Activated CD4-positive, alpha-beta memory T cell treated with anti-CD3 and anti-CD28 coated beads, Interleukin-2, amount 10 ng/mL, durations not matched to agents 7 days and 5 days (primary cell): ENCODE measurements at regions not wholly inside any gene's neighbourhood (a gene's known extent, or its start where the extent isn't known, plus 50 kb on each side); places are given as distances from the start of the nearest gene placed in this dataset.

Experiments used
- CTCF ChIA-PET: fragments of 350-600 bp; sonication (Branson Sonifier 250); formaldehyde crosslinking; loops from one replicate; lab custom pipeline; 2021; ENCODE audit warnings: antibody characterized with exemption, inconsistent platforms; lab: Charles Lee
- POLR2A ChIA-PET: fragments of 350-600 bp; sonication (Branson Sonifier 250); formaldehyde crosslinking; loops from one replicate; lab custom pipeline; 2021; ENCODE audit warnings: antibody characterized with exemption; lab: Charles Lee
- DNase-seq: peaks from one replicate; pipeline ENCODE4 v3.0.0-alpha.2; 2020
- H3K27ac Mint-ChIP-seq: one replicate; pipeline ENCODE4 v1.8.0; 2021; ENCODE audit warnings: mild to moderate bottlenecking, mixed read lengths
- H3K27me3 Mint-ChIP-seq: one replicate; pipeline ENCODE4 v1.8.0; 2021; ENCODE audit warnings: mixed read lengths
- H3K36me3 Mint-ChIP-seq: one replicate; pipeline ENCODE4 v1.8.0; 2021; ENCODE audit warnings: low read depth, mixed read lengths
- H3K4me1 Mint-ChIP-seq: one replicate; pipeline ENCODE4 v1.8.0; 2021; ENCODE audit warnings: mixed read lengths
- H3K4me3 Mint-ChIP-seq: one replicate; pipeline ENCODE4 v1.8.0; 2021; ENCODE audit warnings: mild to moderate bottlenecking, mixed read lengths
- H3K9me3 Mint-ChIP-seq: one replicate; pipeline ENCODE4 v1.8.0; 2021; ENCODE audit warnings: mixed read lengths

DNA sequence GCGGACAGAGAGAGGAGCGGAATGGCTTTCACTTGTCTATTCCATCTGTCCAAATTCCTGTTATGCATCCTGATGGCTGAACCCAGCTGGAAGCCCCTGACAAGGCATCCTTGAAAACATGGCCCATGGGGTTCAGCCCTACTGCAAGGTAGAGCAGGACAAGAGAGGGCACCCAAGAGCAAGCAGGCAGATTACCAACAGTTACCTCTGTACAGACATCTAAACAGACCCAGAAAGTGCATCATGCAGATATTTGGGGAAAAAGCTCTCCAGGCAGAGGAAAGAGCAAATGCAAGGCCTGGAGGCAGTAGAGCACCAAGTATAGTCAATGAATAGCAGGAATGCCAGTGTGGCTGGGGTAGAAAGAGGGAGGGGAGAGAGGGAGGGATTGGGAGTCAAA lies 407.5 kb downstream of the PCNX1 start:
- H3K27ac Mint-ChIP-seq: no peak overlapping the region

DNA sequence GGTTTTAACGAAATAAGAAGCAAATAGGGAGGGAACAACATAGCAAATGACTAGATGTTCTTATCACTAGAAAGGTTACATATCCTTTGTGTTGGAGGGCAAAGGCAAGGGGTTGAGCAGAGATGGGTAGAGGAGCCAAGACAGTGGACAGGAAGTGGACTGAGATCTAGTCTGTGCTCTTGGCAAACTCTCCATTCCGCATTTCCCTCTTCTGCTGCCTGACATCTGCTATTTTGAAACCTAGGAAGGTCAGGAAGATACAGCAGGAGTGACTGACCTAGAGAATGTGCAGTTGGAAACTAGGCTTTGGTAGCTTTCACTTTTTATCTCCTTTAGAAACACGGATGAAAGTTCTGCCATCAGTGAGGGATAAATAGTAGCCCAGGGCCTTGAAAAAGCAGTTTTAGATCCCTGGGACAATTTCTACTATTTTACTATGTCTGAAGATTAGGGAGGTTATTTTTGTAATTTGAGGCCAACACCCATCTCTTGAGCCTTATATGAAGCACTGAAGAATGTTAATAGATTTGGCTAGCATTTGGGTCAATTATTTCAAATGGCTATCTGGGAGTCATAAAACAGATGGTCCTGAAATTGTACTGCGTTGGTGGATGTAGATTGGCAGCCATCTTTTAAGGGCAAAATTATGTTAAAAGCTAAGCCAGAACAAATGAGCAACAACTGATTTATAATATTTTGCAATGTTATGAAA lies 410.3 kb downstream of the PCNX1 start:
- Mint-ChIP-seq H3K4me1 (peaks cover 20% of the 10 kb centered on the region), H3K36me3 (peaks cover 6% of the 10 kb centered on the region), H3K9me3 (peaks cover 7% of the 10 kb centered on the region), H3K27ac (no peak overlapping the region), H3K27me3 (peaks cover 7% of the 10 kb centered on the region), H3K4me3 (no peak overlapping the region)
- ChIA-PET POLR2A (no interaction called here), CTCF (no interaction called here)
- DNase-seq: no peak

More for the DNA sequence above, 407.5 kb downstream of the PCNX1 start:
- CTCF ChIA-PET: no interaction called here
- POLR2A ChIA-PET: no interaction called here
- Mint-ChIP-seq H3K4me3 (no peak overlapping the region), H3K9me3 (peaks cover 7% of the 10 kb centered on the region), H3K4me1 (peaks cover 9% of the 10 kb centered on the region), H3K36me3 (peaks cover 3% of the 10 kb centered on the region), H3K27me3 (peaks cover 7% of the 10 kb centered on the region)
- no peak for DNase-seq

DNA sequence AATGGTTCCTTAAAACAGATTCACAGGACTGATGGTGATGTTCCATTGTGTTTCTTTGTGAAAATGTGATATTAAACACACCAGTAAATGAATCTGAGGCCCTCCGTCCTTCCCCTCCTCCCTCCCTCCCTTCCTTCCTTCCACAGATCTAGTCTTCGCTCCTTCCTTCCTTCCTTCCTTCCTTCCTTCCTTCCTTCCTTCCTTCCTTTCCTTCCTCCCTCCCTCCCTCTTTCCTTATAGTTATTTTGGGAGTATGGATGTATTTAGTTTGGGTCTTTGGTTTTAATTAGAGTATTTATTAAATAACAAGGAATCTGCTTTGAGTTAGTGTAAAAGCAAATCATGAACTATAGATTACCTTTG lies 410.8 kb downstream of the PCNX1 start:
- POLR2A ChIA-PET: no interaction called here
- Mint-ChIP-seq H3K4me1 (peaks cover 26% of the 10 kb centered on the region), H3K4me3 (no peak overlapping the region), H3K36me3 (peaks cover 8% of the 10 kb centered on the region), H3K27ac (no peak overlapping the region), H3K27me3 (peaks cover 7% of the 10 kb centered on the region), H3K9me3 (peaks cover 7% of the 10 kb centered on the region)
- CTCF ChIA-PET: interaction anchor here (0.6 kb wide), 1 partner anchor 176 kb away, joined by 3 read pairs; no protein-coding TSS in a partner anchor
- DNase-seq: no peak

DNA sequence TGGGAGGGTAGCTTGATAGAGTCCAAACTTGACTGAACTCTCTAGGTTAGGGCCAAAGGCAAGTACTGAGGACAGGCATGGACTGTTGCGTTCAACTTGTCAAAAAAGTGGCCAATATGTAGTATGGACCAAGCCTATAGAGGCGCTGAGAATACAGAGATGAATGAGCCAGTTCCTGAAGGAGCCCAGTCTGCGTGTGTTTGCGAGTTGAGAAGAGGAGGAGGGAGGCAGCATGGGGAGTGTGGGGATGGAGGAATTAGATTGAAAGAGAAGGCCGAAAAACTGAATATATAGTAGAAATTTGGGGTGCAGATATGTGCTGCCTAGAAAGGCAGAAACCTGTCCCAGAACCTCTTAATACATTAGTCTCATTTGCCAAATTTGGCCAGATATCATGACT lies 412.4 kb downstream of the PCNX1 start:
- H3K36me3 Mint-ChIP-seq: peaks cover 14% of the 10 kb centered on the region
- no peak for DNase-seq
- H3K4me1 Mint-ChIP-seq: peaks cover 40% of the 10 kb centered on the region
- CTCF ChIA-PET: no interaction called here
- H3K4me3 Mint-ChIP-seq: peak overlapping the region; percentile 87
- POLR2A ChIA-PET: interaction anchor here (0.6 to 3.9 kb wide), 8 partner anchors 74 to 383 kb away, joined by 3 to 86 read pairs (median 4); no protein-coding TSS in a partner anchor
- peaks cover 4% of the 10 kb centered on the region for H3K27me3 Mint-ChIP-seq
- peaks cover 2% of the 10 kb centered on the region for H3K9me3 Mint-ChIP-seq
- H3K27ac Mint-ChIP-seq: peak overlapping the region; percentile 59

DNA sequence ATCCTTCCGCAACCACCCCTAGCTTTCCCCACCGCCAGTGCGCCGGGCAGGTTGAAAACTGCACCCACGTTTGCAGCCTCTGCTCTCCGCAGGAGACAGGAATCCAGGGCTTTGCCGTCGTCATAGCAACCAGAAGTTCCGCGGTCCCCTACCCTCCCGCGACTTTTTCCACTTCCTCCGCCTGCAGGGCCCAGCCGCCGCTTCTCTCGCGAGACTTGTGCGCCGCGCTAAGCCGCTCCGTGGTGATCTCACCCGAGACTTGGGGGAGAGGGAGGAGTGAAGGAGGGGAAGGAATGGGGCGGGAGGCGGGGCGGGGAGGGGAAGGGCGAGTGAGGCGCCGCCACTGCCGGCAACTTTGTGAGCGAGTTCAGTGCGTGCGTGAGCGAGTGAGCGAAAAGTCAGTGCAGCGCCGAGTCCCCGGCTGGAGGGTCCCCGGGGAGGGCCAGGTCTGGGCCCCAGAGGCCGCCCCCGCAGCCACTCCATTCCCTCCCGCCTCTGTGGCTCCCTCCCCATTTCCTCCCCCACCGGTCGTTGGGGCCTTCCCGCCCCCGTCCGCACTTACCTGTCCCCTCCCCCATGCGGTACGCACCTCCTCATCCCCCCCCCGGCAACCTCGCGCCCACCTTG lies 413.0 kb downstream of the PCNX1 start, which contains the start of gene SIPA1L1:
TSS of gene SIPA1L1 (plus strand) at position 370 of the 627 bp plus-strand sequence.
- ChIA-PET POLR2A (interaction anchor here (0.6 to 7.9 kb wide), 20 partner anchors 16 to 410 kb away, joined by 3 to 86 read pairs (median 4); no protein-coding TSS in a partner anchor), CTCF (interaction anchor here (2.5 kb wide), 1 partner anchor 179 kb away, joined by 25 read pairs; no protein-coding TSS in a partner anchor)
- peaks cover 45% of the 10 kb centered on the region for H3K4me1 Mint-ChIP-seq

DNA sequence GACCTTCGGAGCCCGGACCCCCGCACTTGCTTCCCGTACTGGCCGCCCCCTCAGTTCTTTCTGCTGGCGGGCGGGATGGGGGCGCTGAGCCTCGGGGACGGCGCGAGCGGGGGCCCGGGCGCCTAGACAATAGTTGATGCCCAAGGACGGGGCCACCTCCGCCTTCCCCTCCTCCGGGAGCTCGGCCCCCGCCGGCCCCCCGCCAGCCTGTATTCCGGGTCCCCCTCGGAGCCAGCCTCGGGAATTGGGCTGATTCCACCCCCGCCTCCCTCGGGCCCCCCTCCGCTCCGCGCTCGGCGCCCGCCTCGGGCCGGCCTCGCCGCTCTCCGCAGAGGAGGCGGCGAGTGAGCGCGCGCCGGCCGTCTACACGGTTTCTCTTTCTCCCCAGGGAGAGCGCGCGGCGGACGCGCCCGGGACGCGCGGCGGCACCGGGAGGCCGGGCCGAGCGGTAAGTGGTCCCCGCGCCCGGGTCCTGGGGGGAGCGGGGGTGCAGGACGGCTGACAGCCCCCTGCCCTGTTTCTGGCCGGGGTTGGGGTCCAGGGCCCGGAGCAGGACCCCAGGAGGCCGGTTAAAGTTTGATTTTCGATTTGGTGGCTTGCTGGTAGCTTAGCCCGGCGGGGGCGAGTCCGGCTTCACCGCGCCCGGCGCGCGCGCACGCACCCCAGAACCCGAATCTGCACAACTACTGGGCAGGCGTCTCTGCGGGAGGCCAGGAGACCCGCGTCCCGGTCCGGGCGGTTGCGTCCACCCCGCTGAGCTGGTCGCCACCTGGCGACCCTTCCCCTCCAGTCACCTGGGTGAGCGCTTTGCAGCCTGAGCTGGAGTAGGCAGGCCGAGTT lies 413.7 kb downstream of the PCNX1 start:
- H3K27ac Mint-ChIP-seq: peak overlapping the region; percentile 82
- peak overlapping the region; percentile 87 for H3K4me3 Mint-ChIP-seq
- ChIA-PET POLR2A (interaction anchor here (0.6 to 7.9 kb wide), 45 partner anchors 10 to 1081 kb away, joined by 3 to 86 read pairs (median 4); no protein-coding TSS in a partner anchor), CTCF (interaction anchor here (0.6 to 6.4 kb wide), 13 partner anchors 9 to 534 kb away, joined by 3 to 74 read pairs (median 5); no protein-coding TSS in a partner anchor)
- DNase-seq: peak; percentile 69
- peaks cover 2% of the 10 kb centered on the region for H3K27me3 Mint-ChIP-seq
- no peaks in the 10 kb centered on the region for H3K9me3 Mint-ChIP-seq
- H3K4me1 Mint-ChIP-seq: peaks cover 53% of the 10 kb centered on the region
- peaks cover 20% of the 10 kb centered on the region for H3K36me3 Mint-ChIP-seq

More for the DNA sequence above, 413.0 kb downstream of the PCNX1 start, which contains the start of gene SIPA1L1:
- H3K36me3 Mint-ChIP-seq: peaks cover 14% of the 10 kb centered on the region
- H3K27ac Mint-ChIP-seq: peak within 1 kb of the TSS; percentile 82
- peak within 1 kb of the TSS; percentile 87 for H3K4me3 Mint-ChIP-seq
- peak; percentile 99 for DNase-seq
- H3K27me3 Mint-ChIP-seq: peaks cover 2% of the 10 kb centered on the region
- H3K9me3 Mint-ChIP-seq: peaks cover under 1% of the 10 kb centered on the region

DNA sequence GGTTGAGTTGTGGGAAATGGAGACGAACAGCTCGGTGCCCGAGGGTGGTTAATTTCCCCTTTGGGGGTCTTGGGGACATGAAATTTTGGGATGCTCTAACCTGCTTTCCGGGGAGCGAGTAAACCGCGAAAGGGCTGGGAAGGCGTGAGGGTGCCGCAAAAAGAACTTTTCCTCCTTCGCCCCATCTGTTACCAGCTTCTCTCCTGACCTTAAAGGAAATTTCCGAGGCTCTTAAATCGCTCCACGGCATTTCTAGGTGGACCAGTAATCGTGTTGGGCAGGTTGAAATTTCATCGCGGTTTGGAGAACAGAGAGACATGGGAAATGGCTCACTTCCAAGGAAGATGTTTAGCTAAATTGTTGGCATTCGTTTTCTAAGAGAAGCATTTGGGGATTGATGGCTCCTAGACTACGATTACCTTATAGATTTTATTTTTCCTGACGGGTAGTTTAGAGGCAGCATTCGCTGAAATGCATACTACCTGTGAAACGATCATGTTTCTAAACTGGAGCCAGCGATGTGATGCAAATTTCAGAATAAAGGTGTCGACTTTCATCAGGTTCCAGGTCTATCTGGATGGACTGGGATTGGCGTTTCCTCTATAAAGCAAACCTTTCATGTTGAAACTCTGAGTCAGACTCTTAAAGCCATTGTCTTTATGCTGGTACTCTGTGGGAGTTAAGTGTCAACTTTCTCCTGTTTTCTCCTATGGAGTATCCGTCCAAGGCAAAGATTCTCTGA lies 414.5 kb downstream of the PCNX1 start:
- Mint-ChIP-seq H3K36me3 (peaks cover 20% of the 10 kb centered on the region), H3K9me3 (no peaks in the 10 kb centered on the region), H3K4me3 (peak overlapping the region; percentile 87), H3K4me1 (peaks cover 58% of the 10 kb centered on the region), H3K27me3 (no peaks in the 10 kb centered on the region), H3K27ac (peak overlapping the region; percentile 82)
- POLR2A ChIA-PET: interaction anchor here (0.6 to 7.9 kb wide), 44 partner anchors 9 to 679 kb away, joined by 3 to 86 read pairs (median 4); no protein-coding TSS in a partner anchor
- CTCF ChIA-PET: interaction anchor here (0.6 to 6.4 kb wide), 17 partner anchors 8 to 534 kb away, joined by 3 to 74 read pairs (median 4); no protein-coding TSS in a partner anchor
- DNase-seq: no peak

DNA sequence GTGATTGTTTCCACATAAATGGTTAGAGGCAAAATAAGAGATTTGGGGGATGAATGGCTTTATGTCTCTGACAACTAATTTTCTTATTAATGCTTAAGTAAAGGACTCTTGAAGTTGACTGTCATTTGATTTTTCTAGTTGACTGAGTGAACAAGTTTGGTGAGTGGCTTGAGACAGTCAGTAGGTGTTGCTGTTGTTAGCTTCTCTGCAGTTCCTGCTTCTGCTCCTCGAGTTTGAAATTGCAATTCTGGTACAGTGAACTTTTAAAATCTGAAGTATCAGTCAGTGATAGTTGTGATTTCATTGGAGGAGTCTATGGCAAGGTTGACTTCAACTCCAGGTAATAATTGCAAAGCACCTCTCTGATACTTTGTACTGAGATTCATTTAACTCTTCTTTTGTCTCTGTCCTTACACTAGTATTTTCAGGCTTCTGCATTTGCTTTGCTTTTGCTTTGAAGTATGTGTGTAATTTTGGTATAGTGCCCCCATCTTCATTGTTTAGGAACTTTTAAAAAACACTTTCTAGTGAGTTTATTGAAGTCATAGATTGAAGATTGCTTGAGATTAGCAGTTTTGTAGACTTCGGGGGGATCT lies 415.5 kb downstream of the PCNX1 start:
- H3K4me1 Mint-ChIP-seq: peaks cover 60% of the 10 kb centered on the region
- H3K27me3 Mint-ChIP-seq: no peaks in the 10 kb centered on the region
- peak; percentile 25 for DNase-seq
- no peaks in the 10 kb centered on the region for H3K9me3 Mint-ChIP-seq
- H3K4me3 Mint-ChIP-seq: peak overlapping the region; percentile 87
- peaks cover 20% of the 10 kb centered on the region for H3K36me3 Mint-ChIP-seq
- ChIA-PET CTCF (interaction anchor here (0.6 to 6.4 kb wide), 9 partner anchors 76 to 533 kb away, joined by 3 to 74 read pairs (median 4); no protein-coding TSS in a partner anchor), POLR2A (interaction anchor here (0.8 to 7.9 kb wide), 8 partner anchors 31 to 336 kb away, joined by 3 to 86 read pairs (median 6); no protein-coding TSS in a partner anchor)
- peak overlapping the region; percentile 12 for H3K27ac Mint-ChIP-seq

DNA sequence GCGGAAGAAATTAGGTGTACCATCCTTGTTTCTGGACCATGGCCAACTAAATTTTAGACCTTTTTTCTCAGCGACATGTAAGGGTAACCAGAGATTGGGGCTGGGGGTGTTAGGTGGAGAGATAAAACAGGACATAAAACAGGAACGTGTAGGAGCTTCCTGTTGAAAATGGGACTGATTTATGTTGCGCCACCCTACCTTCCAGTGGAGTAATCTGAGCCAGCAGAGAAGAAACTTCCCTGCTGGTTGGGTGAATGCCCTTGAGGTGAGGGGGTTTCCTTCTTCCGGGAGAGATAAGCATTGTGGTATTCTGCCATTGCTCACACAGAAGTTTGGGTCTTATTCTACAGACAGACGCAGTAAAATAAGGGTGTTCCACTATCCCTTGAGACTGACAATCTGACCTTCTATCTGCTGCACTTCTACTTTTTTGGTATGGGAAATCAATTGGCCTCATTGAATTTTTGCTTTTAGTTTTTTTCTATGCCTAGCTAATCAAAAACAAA lies 417.6 kb downstream of the PCNX1 start:
- H3K36me3 Mint-ChIP-seq: peaks cover 28% of the 10 kb centered on the region
- POLR2A ChIA-PET: interaction anchor here (0.6 to 7.9 kb wide), 8 partner anchors 9 to 334 kb away, joined by 3 to 80 read pairs (median 3); no protein-coding TSS in a partner anchor

DNA sequence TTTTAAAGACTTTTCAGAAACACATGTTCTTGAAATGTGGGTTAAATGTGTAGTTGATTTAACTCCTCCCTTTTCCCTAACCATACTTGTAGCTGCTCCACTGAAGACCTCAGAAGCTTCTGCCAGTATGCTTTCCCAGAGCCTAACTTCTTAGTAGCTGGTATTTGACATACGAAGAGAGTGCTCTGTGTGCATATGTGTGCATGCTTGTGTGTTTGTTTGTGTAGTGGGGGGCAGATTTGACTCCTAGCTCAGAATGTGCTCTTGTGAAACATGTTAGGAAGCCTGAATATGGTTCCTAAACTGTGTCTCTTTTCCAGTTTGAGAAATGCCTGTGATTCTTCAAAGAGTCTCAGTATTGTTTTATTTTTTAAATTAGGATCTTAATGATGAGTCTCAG lies 420.4 kb downstream of the PCNX1 start:
- Mint-ChIP-seq H3K4me3 (no peak overlapping the region), H3K9me3 (no peaks in the 10 kb centered on the region), H3K36me3 (peaks cover 45% of the 10 kb centered on the region), H3K27me3 (no peaks in the 10 kb centered on the region), H3K4me1 (peaks cover 80% of the 10 kb centered on the region), H3K27ac (peak overlapping the region; percentile 21)
- ChIA-PET POLR2A (interaction anchor here (0.6 to 7.9 kb wide), 4 partner anchors 67 to 467 kb away, joined by 3 to 78 read pairs (median 4); no protein-coding TSS in a partner anchor), CTCF (no interaction called here)
- no peak for DNase-seq

More for the DNA sequence above, 417.6 kb downstream of the PCNX1 start:
- Mint-ChIP-seq H3K27ac (no peak overlapping the region), H3K4me1 (peaks cover 69% of the 10 kb centered on the region), H3K27me3 (no peaks in the 10 kb centered on the region), H3K4me3 (no peak overlapping the region), H3K9me3 (no peaks in the 10 kb centered on the region)
- DNase-seq: peak; percentile 42
- CTCF ChIA-PET: interaction anchor here (0.8 to 6.4 kb wide), 7 partner anchors 38 to 428 kb away, joined by 3 to 74 read pairs (median 5); no protein-coding TSS in a partner anchor

DNA sequence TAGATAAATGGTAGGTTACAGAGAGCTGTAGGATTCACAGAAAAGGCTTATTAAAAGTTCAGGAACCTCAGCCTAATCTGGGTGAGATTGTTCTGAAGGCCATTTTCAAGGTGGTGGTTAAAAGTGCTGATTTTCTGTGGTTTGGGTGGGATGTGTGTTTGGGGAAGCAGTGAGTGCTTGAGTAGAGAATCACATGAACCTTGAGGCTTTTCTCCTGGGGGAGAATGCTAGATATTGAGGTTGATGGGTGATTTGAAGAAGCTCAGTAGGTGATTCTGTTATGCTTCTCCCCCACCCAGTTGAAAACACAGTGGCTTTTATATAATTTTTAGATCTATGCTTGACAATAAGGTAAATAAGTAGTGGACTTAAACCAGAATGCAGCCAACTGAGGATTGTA lies 420.9 kb downstream of the PCNX1 start:
- peaks cover 77% of the 10 kb centered on the region for H3K4me1 Mint-ChIP-seq
- H3K27ac Mint-ChIP-seq: peak overlapping the region; percentile 17
- DNase-seq: peak; percentile 26
- CTCF ChIA-PET: no interaction called here
- H3K9me3 Mint-ChIP-seq: no peaks in the 10 kb centered on the region
- POLR2A ChIA-PET: interaction anchor here (1.0 to 7.9 kb wide), 3 partner anchors 67 to 77 kb away, joined by 3 to 78 read pairs (median 4); no protein-coding TSS in a partner anchor
- H3K4me3 Mint-ChIP-seq: no peak overlapping the region
- peaks cover 45% of the 10 kb centered on the region for H3K36me3 Mint-ChIP-seq
- H3K27me3 Mint-ChIP-seq: no peaks in the 10 kb centered on the region
